C4-2B (cell line): ENCODE measurements at regions not wholly inside any gene's neighbourhood (a gene's known extent, or its start where the extent isn't known, plus 50 kb on each side); places are given as distances from the start of the nearest gene placed in this dataset.

ENCODE experiments used
- H3K27ac ChIP-seq: fragments of 450-650 bp; 2 replicates; pipeline ENCODE4 v1.5.1; 2017
- CTCF ChIP-seq: fragments of 450-650 bp; conservative IDR thresholded peaks from 2 replicates; pipeline ENCODE4 v1.5.1; 2017; ENCODE audit warnings: mild to moderate bottlenecking
- ZFX ChIP-seq: fragments of 450-650 bp; IDR thresholded peaks from 2 replicates; pipeline ENCODE4 v1.6.1; 2017

- H3K27ac ChIP-seq = no peak overlapping the region
Observed at GRCh38 chrX:38965888-38966287, 164.6 kb downstream of the MID1IP1 start.

GRCh38 chrX:38968344-38969216 lies 167.3 kb downstream of the MID1IP1 start:
- no peak for TF ChIP-seq ZFX
- no peak for TF ChIP-seq CTCF
- H3K27ac ChIP-seq = no peak overlapping the region

More at GRCh38 chrX:38965888-38966287, 164.6 kb downstream of the MID1IP1 start:
- TF ChIP-seq CTCF = no peak
- no peak for TF ChIP-seq ZFX

- TF ChIP-seq CTCF (no peak), ZFX (no peak)
- no peak overlapping the region for H3K27ac ChIP-seq
Observed at GRCh38 chrX:38970074-38970473, 168.8 kb downstream of the MID1IP1 start.

GRCh38 chrX:38970845-38971244 lies 169.6 kb downstream of the MID1IP1 start:
- no peak for TF ChIP-seq ZFX
- H3K27ac ChIP-seq = no peak overlapping the region

GRCh38 chrX:38973322-38973721 lies 172.1 kb downstream of the MID1IP1 start:
- H3K27ac ChIP-seq = no peak overlapping the region
- TF ChIP-seq CTCF (no peak), ZFX (no peak)

GRCh38 chrX:38974542-38974941 lies 173.3 kb downstream of the MID1IP1 start:
- no peak for TF ChIP-seq ZFX
- TF ChIP-seq CTCF = no peak
- H3K27ac ChIP-seq = no peak overlapping the region

- no peak overlapping the region for H3K27ac ChIP-seq
- TF ChIP-seq CTCF (no peak), ZFX (no peak)
Observed at GRCh38 chrX:38975368-38975942, 174.2 kb downstream of the MID1IP1 start.

GRCh38 chrX:38982370-38982769 lies 181.1 kb downstream of the MID1IP1 start:
- TF ChIP-seq CTCF (no peak), ZFX (no peak)
- H3K27ac ChIP-seq = no peak overlapping the region
